CD14-positive monocyte (primary cell): ENCODE measurements at regions not wholly inside any gene's neighbourhood (a gene's known extent, or its start where the extent isn't known, plus 50 kb on each side); places are given as distances from the start of the nearest gene placed in this dataset.

Experiments
- DNase-seq, 3 donors: peaks; one replicate each; pipeline ENCODE4 v3.0.0-alpha.2; 2011 to 2022
- H2AFZ ChIP-seq: 2 replicates; pipeline ENCODE4 v1.6.0; 2012; ENCODE audit warnings: mild to moderate bottlenecking, low read depth, low read length, inconsistent platforms; ENCODE audit not compliant: insufficient read depth, poor library complexity, severe bottlenecking
- H3K27ac ChIP-seq, 2 donors: 1 replicate in 1 of 2; 2 replicates in 1 of 2; pipeline ENCODE4 v1.5.1; 2012 to 2013; ENCODE audit warnings: low read length in 2 of 2, control low read depth in 1 of 2, inconsistent platforms in 1 of 2, low read depth in 1 of 2, mild to moderate bottlenecking in 1 of 2
- H3K27me3 ChIP-seq, 2 donors: one replicate each; pipeline versions ENCODE4 v1.6.0 to v1.6.1; 2011 to 2013; ENCODE audit warnings: low read length in 2 of 2; ENCODE audit not compliant: control insufficient read depth in 2 of 2, insufficient read depth in 2 of 2
- H3K36me3 ChIP-seq, 2 donors: replicated peaks in 1 of 2; 1 replicate in 1 of 2; 2 replicates in 1 of 2; pipeline versions ENCODE4 v1.5.1 to v1.6.1; 2012 to 2013; ENCODE audit warnings: low read length in 2 of 2, control low read depth in 1 of 2, inconsistent platforms in 1 of 2, mild to moderate bottlenecking in 1 of 2; ENCODE audit not compliant: insufficient read depth in 2 of 2, control insufficient read depth in 1 of 2
- H3K4me1 ChIP-seq, 2 donors: 1 replicate in 1 of 2; 2 replicates in 1 of 2; pipeline versions ENCODE4 v1.5.1 to v1.6.1; 2012 to 2013; ENCODE audit warnings: low read length in 2 of 2, control low read depth in 1 of 2, inconsistent platforms in 1 of 2, mild to moderate bottlenecking in 1 of 2, moderate library complexity in 1 of 2; ENCODE audit not compliant: insufficient read depth in 2 of 2, control insufficient read depth in 1 of 2
- H3K4me2 ChIP-seq: replicated peaks from 2 replicates; pipeline ENCODE3; 2012; ENCODE audit warnings: low read length, moderate library complexity, mild to moderate bottlenecking; ENCODE audit not compliant: poor library complexity, severe bottlenecking; ENCODE audit errors: extremely low read depth
- H3K4me3 ChIP-seq, 3 experiments: fragments of 200-600 bp in 1 of 3; sonication (generic) in 1 of 3; replicated peaks in 1 of 3; 1 replicate in 2 of 3; 2 replicates in 1 of 3; pipeline ENCODE4 v1.5.1; 2011 to 2013; ENCODE audit warnings: low read length in 3 of 3, mild to moderate bottlenecking in 3 of 3, control low read depth in 2 of 3, low read depth in 2 of 3, inconsistent platforms in 1 of 3, moderate library complexity in 1 of 3
- H3K79me2 ChIP-seq: 2 replicates; pipeline ENCODE4 v1.6.0; 2012; ENCODE audit warnings: mild to moderate bottlenecking, control low read depth, inconsistent platforms, low read length, moderate library complexity; ENCODE audit not compliant: insufficient read depth
- H3K9ac ChIP-seq: 2 replicates; pipeline ENCODE4 v1.6.0; 2017; ENCODE audit warnings: low read length, mild to moderate bottlenecking; ENCODE audit not compliant: insufficient read depth, poor library complexity, severe bottlenecking
- H3K9me3 ChIP-seq, 2 donors: replicated peaks in 1 of 2; 1 replicate in 1 of 2; 2 replicates in 1 of 2; pipeline versions ENCODE4 v1.5.1 to v1.6.1; 2012 to 2013; ENCODE audit warnings: low read length in 2 of 2, control low read depth in 1 of 2; ENCODE audit not compliant: control insufficient read depth in 1 of 2, insufficient read depth in 1 of 2
- H4K20me1 ChIP-seq: 2 replicates; pipeline ENCODE4 v1.6.0; 2012; ENCODE audit warnings: mild to moderate bottlenecking, low read length, control low read depth, moderate library complexity; ENCODE audit not compliant: insufficient read depth
- H3K27ac Mint-ChIP-seq, 7 donors: one replicate each; pipeline ENCODE4 v1.8.0; 2020; ENCODE audit warnings: mild to moderate bottlenecking in 7 of 7, mixed read lengths in 7 of 7, moderate library complexity in 6 of 7, inconsistent platforms in 2 of 7
- H3K27me3 Mint-ChIP-seq, 3 donors: one replicate each; pipeline ENCODE4 v1.8.0; 2021 to 2022; ENCODE audit warnings: low read depth in 3 of 3, mild to moderate bottlenecking in 3 of 3, mixed read lengths in 3 of 3, moderate library complexity in 3 of 3, inconsistent platforms in 1 of 3
- H3K36me3 Mint-ChIP-seq, 2 donors: one replicate each; pipeline ENCODE4 v1.8.0; 2020; ENCODE audit warnings: mixed read lengths in 2 of 2, inconsistent platforms in 1 of 2, mild to moderate bottlenecking in 1 of 2
- H3K4me1 Mint-ChIP-seq: one replicate; pipeline ENCODE4 v1.8.0; 2020; ENCODE audit warnings: mild to moderate bottlenecking, mixed read lengths
- H3K4me3 Mint-ChIP-seq, 2 donors: one replicate each; pipeline ENCODE4 v1.8.0; 2020; ENCODE audit warnings: mild to moderate bottlenecking in 2 of 2, mixed read lengths in 2 of 2, moderate library complexity in 1 of 2
- H3K9me3 Mint-ChIP-seq, 7 donors: one replicate each; pipeline ENCODE4 v1.8.0; 2020 to 2022; ENCODE audit warnings: mixed read lengths in 7 of 7, mild to moderate bottlenecking in 6 of 7, moderate library complexity in 6 of 7, inconsistent platforms in 2 of 7
- WGBS: methylation state at CpG from one replicate; pipeline ENCODE4 v1.1.5; 2013; ENCODE audit warnings: missing lambda C conversion rate; ENCODE audit not compliant: insufficient coverage; 5-methylcytosine and 5-hydroxymethylcytosine counted together
- intact Hi-C, 2 donors: fragments of 100-400 bp; cut with micrococcal nuclease; formaldehyde crosslinking; loops; one replicate each; pipeline versions ENCODE4 v1.15.0 to v1.15.1; 2023
- TF ChIP-seq, protein P1 (sequence below): fragments of 200-600 bp; IDR thresholded peaks from one replicate; pipeline ENCODE4 v1.8.0; 2022; ENCODE audit warnings: antibody characterized with exemption, mild to moderate bottlenecking

DNA sequence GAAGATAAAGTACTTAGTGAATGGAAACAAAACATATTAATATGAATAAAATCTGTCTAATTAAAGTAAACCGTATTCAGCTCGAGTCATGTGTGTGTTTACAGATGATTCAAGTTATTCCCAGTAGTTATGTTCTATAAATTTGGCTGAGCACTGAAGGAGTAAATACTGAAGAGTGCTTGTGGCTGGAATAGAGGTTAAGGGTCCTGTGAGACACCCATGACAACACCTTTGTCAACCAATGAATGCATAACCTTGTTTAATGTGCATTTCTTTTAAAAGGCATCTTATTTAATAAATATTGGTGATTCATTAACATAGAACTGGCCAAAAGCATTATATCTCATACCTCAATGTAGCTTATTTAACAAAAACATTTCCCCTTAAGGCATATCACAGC is 577.8 kb upstream of the SLITRK5 start:
- H3K27me3 ChIP-seq: no peaks in the 10 kb centered on the region
- H3K27ac ChIP-seq: no peak overlapping the region
- H4K20me1 ChIP-seq: no peaks in the 10 kb centered on the region
- Mint-ChIP-seq H3K27ac (no peak overlapping the region), H3K27me3 (peaks cover 0 to 2% (median 0%) of the 10 kb centered on the region in 3 donors), H3K9me3 (peaks cover 0 to 3% (median 2%) of the 10 kb centered on the region in 7 donors), H3K36me3 (no peaks in the 10 kb centered on the region), H3K4me1 (no peaks in the 10 kb centered on the region), H3K4me3 (no peak overlapping the region)
- peaks cover 0 to 3% of the 10 kb centered on the region in 2 donors for H3K9me3 ChIP-seq
- H3K36me3 ChIP-seq: no peaks in the 10 kb centered on the region
- DNase-seq: no peak
- no peak overlapping the region for H3K9ac ChIP-seq
- WGBS: no CpG with 5 or more reads among the region's 2 CpGs
- intact Hi-C loops: no loop called here
- no peaks in the 10 kb centered on the region for H3K79me2 ChIP-seq
- TF ChIP-seq, protein P1, sequence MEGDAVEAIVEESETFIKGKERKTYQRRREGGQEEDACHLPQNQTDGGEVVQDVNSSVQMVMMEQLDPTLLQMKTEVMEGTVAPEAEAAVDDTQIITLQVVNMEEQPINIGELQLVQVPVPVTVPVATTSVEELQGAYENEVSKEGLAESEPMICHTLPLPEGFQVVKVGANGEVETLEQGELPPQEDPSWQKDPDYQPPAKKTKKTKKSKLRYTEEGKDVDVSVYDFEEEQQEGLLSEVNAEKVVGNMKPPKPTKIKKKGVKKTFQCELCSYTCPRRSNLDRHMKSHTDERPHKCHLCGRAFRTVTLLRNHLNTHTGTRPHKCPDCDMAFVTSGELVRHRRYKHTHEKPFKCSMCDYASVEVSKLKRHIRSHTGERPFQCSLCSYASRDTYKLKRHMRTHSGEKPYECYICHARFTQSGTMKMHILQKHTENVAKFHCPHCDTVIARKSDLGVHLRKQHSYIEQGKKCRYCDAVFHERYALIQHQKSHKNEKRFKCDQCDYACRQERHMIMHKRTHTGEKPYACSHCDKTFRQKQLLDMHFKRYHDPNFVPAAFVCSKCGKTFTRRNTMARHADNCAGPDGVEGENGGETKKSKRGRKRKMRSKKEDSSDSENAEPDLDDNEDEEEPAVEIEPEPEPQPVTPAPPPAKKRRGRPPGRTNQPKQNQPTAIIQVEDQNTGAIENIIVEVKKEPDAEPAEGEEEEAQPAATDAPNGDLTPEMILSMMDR: no peak
- no peak overlapping the region for H2AFZ ChIP-seq
- no peak overlapping the region for H3K4me3 ChIP-seq
- H3K4me2 ChIP-seq: no peak overlapping the region
- H3K4me1 ChIP-seq: no peaks in the 10 kb centered on the region

DNA sequence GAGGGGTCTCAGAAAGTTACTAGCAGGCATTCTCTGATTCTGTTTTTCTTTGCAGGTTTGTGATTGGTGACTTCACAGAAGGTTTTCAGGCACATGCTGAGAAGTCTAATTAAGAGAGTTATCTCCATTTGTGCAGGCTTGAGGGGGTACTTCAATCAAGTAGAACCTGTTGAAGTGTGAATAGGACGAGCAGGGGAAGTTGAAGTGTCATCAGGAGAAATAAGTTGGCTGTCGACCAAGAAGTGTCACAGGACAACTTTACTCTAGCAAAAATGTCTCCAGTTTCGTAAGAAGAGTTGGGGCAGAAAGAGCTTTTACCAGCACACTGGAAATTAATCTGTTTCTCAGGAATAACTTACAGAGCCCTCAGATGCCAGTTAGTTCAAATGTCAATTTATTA is 576.5 kb upstream of the SLITRK5 start:
- no peak overlapping the region for H3K4me3 Mint-ChIP-seq
- intact Hi-C loops: no loop called here

More for the DNA sequence above, 576.5 kb upstream of the SLITRK5 start:
- no peaks in the 10 kb centered on the region for H3K4me1 ChIP-seq
- Mint-ChIP-seq H3K4me1 (no peaks in the 10 kb centered on the region), H3K36me3 (no peaks in the 10 kb centered on the region), H3K27me3 (no peaks in the 10 kb centered on the region), H3K9me3 (peaks cover 0 to 2% (median 0%) of the 10 kb centered on the region in 7 donors), H3K27ac (no peak overlapping the region)
- no peak overlapping the region for H3K9ac ChIP-seq
- no peak for DNase-seq
- H3K9me3 ChIP-seq: no peaks in the 10 kb centered on the region
- H3K27ac ChIP-seq: no peak overlapping the region
- TF ChIP-seq, protein P1: no peak
- H2AFZ ChIP-seq: no peak overlapping the region
- H3K27me3 ChIP-seq: no peaks in the 10 kb centered on the region
- WGBS: 30% methylated on average over 2 of the region's 3 CpGs
- H3K79me2 ChIP-seq: no peaks in the 10 kb centered on the region
- H4K20me1 ChIP-seq: no peaks in the 10 kb centered on the region
- H3K4me3 ChIP-seq: no peak overlapping the region
- no peak overlapping the region for H3K4me2 ChIP-seq
- H3K36me3 ChIP-seq: no peaks in the 10 kb centered on the region
